H9 (cell line): ENCODE measurements at regions not wholly inside any gene's neighbourhood (a gene's known extent, or its start where the extent isn't known, plus 50 kb on each side); places are given as distances from the start of the nearest gene placed in this dataset.

Experiments used
- DNase-seq: peaks from one replicate; pipeline ENCODE4 v3.0.0-alpha.2; 2017
- H2AFZ ChIP-seq: one replicate; pipeline ENCODE4 v1.6.1; 2013; ENCODE audit warnings: mild to moderate bottlenecking, low read length, control low read depth, moderate library complexity
- H2AK5ac ChIP-seq: 2 replicates; pipeline ENCODE4 v1.6.1; 2013; ENCODE audit warnings: low read length, control low read depth, mixed read lengths; ENCODE audit not compliant: insufficient read length
- H2BK120ac ChIP-seq: one replicate; pipeline ENCODE4 v1.6.1; 2013; ENCODE audit warnings: low read depth, mild to moderate bottlenecking, low read length, control low read depth, inconsistent platforms; ENCODE audit not compliant: poor library complexity, severe bottlenecking
- H2BK12ac ChIP-seq: 2 replicates; pipeline ENCODE4 v1.6.1; 2013; ENCODE audit warnings: low read length, control low read depth, mixed read lengths, low read depth; ENCODE audit not compliant: insufficient read length
- H2BK15ac ChIP-seq: 2 replicates; pipeline ENCODE4 v1.6.1; 2013; ENCODE audit warnings: low read depth, low read length, control low read depth
- H2BK20ac ChIP-seq: one replicate; pipeline ENCODE4 v1.6.1; 2013; ENCODE audit warnings: low read depth, mild to moderate bottlenecking, low read length, control low read depth, inconsistent platforms; ENCODE audit not compliant: poor library complexity, severe bottlenecking
- H2BK5ac ChIP-seq: 2 replicates; pipeline ENCODE4 v1.6.1; 2013; ENCODE audit warnings: low read length, control low read depth, mixed read lengths; ENCODE audit not compliant: insufficient read length
- H3K14ac ChIP-seq: 2 replicates; pipeline ENCODE4 v1.6.1; 2013; ENCODE audit warnings: low read length, control low read depth; ENCODE audit not compliant: insufficient read depth
- H3K18ac ChIP-seq: 2 replicates; pipeline ENCODE4 v1.6.1; 2013; ENCODE audit warnings: low read depth, mild to moderate bottlenecking, mixed read lengths, low read length, control low read depth; ENCODE audit not compliant: insufficient read length
- H3K23ac ChIP-seq: 2 replicates; pipeline ENCODE4 v1.6.1; 2013; ENCODE audit warnings: low read length, control low read depth, mixed read lengths, low read depth; ENCODE audit not compliant: insufficient read length
- H3K23me2 ChIP-seq: 2 replicates; pipeline ENCODE4 v1.6.1; 2013; ENCODE audit warnings: low read depth, mild to moderate bottlenecking, mixed read lengths, low read length, control low read depth; ENCODE audit not compliant: insufficient read length, poor library complexity, severe bottlenecking
- H3K27ac ChIP-seq: 2 replicates; pipeline ENCODE4 v1.5.1; 2013; ENCODE audit warnings: low read length, control low read depth, mixed read lengths, low read depth; ENCODE audit not compliant: insufficient read length
- H3K27me3 ChIP-seq: 2 replicates; pipeline ENCODE4 v1.6.1; 2013; ENCODE audit warnings: low read length, control low read depth, inconsistent platforms; ENCODE audit not compliant: insufficient read depth
- H3K4ac ChIP-seq: 2 replicates; pipeline ENCODE4 v1.6.1; 2013; ENCODE audit warnings: low read depth, mild to moderate bottlenecking, control low read depth, inconsistent platforms, low read length, moderate library complexity
- H3K4me1 ChIP-seq: 2 replicates; pipeline ENCODE4 v1.6.1; 2013; ENCODE audit warnings: low read length, control low read depth, inconsistent platforms; ENCODE audit not compliant: insufficient read depth
- H3K4me2 ChIP-seq: 2 replicates; pipeline ENCODE4 v1.6.1; 2013; ENCODE audit warnings: low read length, control low read depth, mixed read lengths; ENCODE audit not compliant: insufficient read length, insufficient read depth
- H3K56ac ChIP-seq: 2 replicates; pipeline ENCODE4 v1.6.1; 2013; ENCODE audit warnings: low read depth, mild to moderate bottlenecking, mixed read lengths, low read length, control low read depth; ENCODE audit not compliant: insufficient read length
- H3K79me1 ChIP-seq: 2 replicates; pipeline ENCODE4 v1.6.1; 2013; ENCODE audit warnings: low read depth, mild to moderate bottlenecking, moderate library complexity, low read length, control low read depth, inconsistent platforms; ENCODE audit not compliant: insufficient read depth, poor library complexity, severe bottlenecking
- H3K79me2 ChIP-seq: 2 replicates; pipeline ENCODE4 v1.6.1; 2013; ENCODE audit warnings: low read length, control low read depth, inconsistent platforms; ENCODE audit not compliant: insufficient read depth
- H3K9ac ChIP-seq: 2 replicates; pipeline ENCODE4 v1.6.1; 2013; ENCODE audit warnings: low read length, control low read depth, mixed read lengths; ENCODE audit not compliant: insufficient read length; ENCODE audit errors: extremely low read depth
- H3K9me3 ChIP-seq: one replicate; pipeline ENCODE4 v1.6.1; 2013; ENCODE audit warnings: low read depth, low read length, inconsistent platforms; ENCODE audit not compliant: control insufficient read depth
- H3T11ph ChIP-seq: one replicate; pipeline ENCODE4 v1.6.1; 2013; ENCODE audit warnings: mild to moderate bottlenecking, low read length, control low read depth, inconsistent platforms
- H4K20me1 ChIP-seq: one replicate; pipeline ENCODE4 v1.6.1; 2013; ENCODE audit not compliant: control insufficient read depth, insufficient read length, insufficient read depth
- H4K5ac ChIP-seq: 2 replicates; pipeline ENCODE4 v1.6.1; 2013; ENCODE audit warnings: low read depth, mild to moderate bottlenecking, mixed read lengths, low read length, control low read depth; ENCODE audit not compliant: insufficient read length
- H4K8ac ChIP-seq: replicated peaks from 2 replicates; pipeline ENCODE4 v1.6.1; 2013; ENCODE audit warnings: low read length, control low read depth, mixed read lengths, low read depth; ENCODE audit not compliant: insufficient read length
- H4K91ac ChIP-seq: 2 replicates; pipeline ENCODE4 v1.6.1; 2013; ENCODE audit warnings: low read depth, mild to moderate bottlenecking, moderate library complexity, mixed read lengths, low read length, control low read depth; ENCODE audit not compliant: insufficient read length
- H3K27ac Mint-ChIP-seq, 3 experiments: 2 replicates in 2 of 3; 3 replicates in 1 of 3; pipeline ENCODE4 v1.8.0; 2020 to 2021; ENCODE audit warnings: mixed read lengths in 3 of 3, mild to moderate bottlenecking in 1 of 3, moderate library complexity in 1 of 3
- H3K27me3 Mint-ChIP-seq: 2 replicates; pipeline ENCODE4 v1.8.0; 2021; ENCODE audit warnings: low read depth, mild to moderate bottlenecking, moderate library complexity, mixed read lengths
- H3K36me3 Mint-ChIP-seq, 3 experiments: 2 replicates in 2 of 3; 3 replicates in 1 of 3; pipeline ENCODE4 v1.8.0; 2020 to 2021; ENCODE audit warnings: low read depth in 3 of 3, mixed read lengths in 3 of 3; ENCODE audit not compliant: insufficient read depth in 1 of 3
- H3K4me1 Mint-ChIP-seq, 2 experiments: 2 replicates each; pipeline ENCODE4 v1.8.0; 2020; ENCODE audit warnings: mixed read lengths in 2 of 2
- H3K4me3 Mint-ChIP-seq, 2 experiments: 2 replicates in 1 of 2; 3 replicates in 1 of 2; pipeline ENCODE4 v1.8.0; 2020 to 2021; ENCODE audit warnings: mild to moderate bottlenecking in 2 of 2, mixed read lengths in 2 of 2, moderate library complexity in 1 of 2
- H3K9me3 Mint-ChIP-seq, 2 experiments: 2 replicates in 1 of 2; 3 replicates in 1 of 2; pipeline ENCODE4 v1.8.0; 2020; ENCODE audit warnings: mild to moderate bottlenecking in 2 of 2, mixed read lengths in 2 of 2, moderate library complexity in 1 of 2
- CTCF ChIP-seq: fragments of 200-600 bp; sonication (generic); conservative IDR thresholded peaks from 3 replicates; pipeline ENCODE4 v1.8.0; 2021; ENCODE audit warnings: antibody characterized with exemption, mild to moderate bottlenecking
- WGBS: extraction: QIAGEN DNeasy Blood & Tissue Kit; methylation state at CpG from one replicate; pipeline ENCODE4 v1.1.7; 2013; ENCODE audit warnings: missing lambda C conversion rate, low lambda C conversion rate, mixed read lengths; ENCODE audit not compliant: insufficient read length; ENCODE audit errors: extremely low coverage; 5-methylcytosine and 5-hydroxymethylcytosine counted together

- no peak overlapping the region for H2BK20ac ChIP-seq
- H3K18ac ChIP-seq, result no peak overlapping the region
- peaks cover 8 to 9% of the 10 kb centered on the region in 2 experiments for H3K4me1 Mint-ChIP-seq
- no peak overlapping the region for H3K23ac ChIP-seq
- no peaks in the 10 kb centered on the region; a peak in 2 of 5 replicates for H3K9me3 Mint-ChIP-seq
- H2BK5ac ChIP-seq, result no peak overlapping the region
- no peak overlapping the region for H3K27ac ChIP-seq
- no peaks in the 10 kb centered on the region for H4K20me1 ChIP-seq
- H2BK120ac ChIP-seq, result no peak overlapping the region
- H2BK15ac ChIP-seq, result no peak overlapping the region
- H3K4ac ChIP-seq, result no peak overlapping the region
- no peak for TF ChIP-seq CTCF
- H3K27ac Mint-ChIP-seq, result no peak overlapping the region
- no CpG with 5 or more reads among the region's 5 CpGs for WGBS
- no peaks in the 10 kb centered on the region for H3K79me2 ChIP-seq
- H4K5ac ChIP-seq, result no peak overlapping the region
- H3K14ac ChIP-seq, result no peak overlapping the region
- no peak overlapping the region for H2AFZ ChIP-seq
- H4K91ac ChIP-seq, result no peak overlapping the region
- H3K4me3 Mint-ChIP-seq, result no peak overlapping the region
- no peak overlapping the region for H3K4me2 ChIP-seq
- no peak overlapping the region for H3K56ac ChIP-seq
- no peaks in the 10 kb centered on the region for H3K4me1 ChIP-seq
- no peaks in the 10 kb centered on the region for H3K23me2 ChIP-seq
- H3K9ac ChIP-seq, result no peak overlapping the region
- H3K36me3 Mint-ChIP-seq, result no peaks in the 10 kb centered on the region
- H2AK5ac ChIP-seq, result no peak overlapping the region
- H3K79me1 ChIP-seq, result no peaks in the 10 kb centered on the region
- no peak overlapping the region for H3T11ph ChIP-seq
- no peak overlapping the region for H4K8ac ChIP-seq
- no peaks in the 10 kb centered on the region for H3K27me3 Mint-ChIP-seq
- no peak overlapping the region for H2BK12ac ChIP-seq
- H3K27me3 ChIP-seq, result no peaks in the 10 kb centered on the region
- DNase-seq, result no peak
- H3K9me3 ChIP-seq, result no peaks in the 10 kb centered on the region
These were observed 476.1 kb downstream of the CYLC2 start for GRCh38 chr9:103471241-103471640.
